IMR-90 (cell line): ENCODE measurements at regions not wholly inside any gene's neighbourhood (a gene's known extent, or its start where the extent isn't known, plus 50 kb on each side); places are given as distances from the start of the nearest gene placed in this dataset.

ENCODE experiments used
- ATAC-seq: fragments of 200-7000 bp; cut with Tn5 transposase; 2 replicates; pipeline ENCODE4 v1.9.1; 2020; ENCODE audit warnings: low read depth, mild to moderate bottlenecking, moderate library complexity
- BruUV-seq: library from RNA; stranded (reverse); fragments of 400-500 nt; replicated peaks from 2 replicates; lab custom pipeline; 2021; lab: Mats Ljungman, UMichigan
- CTCF ChIA-PET: fragments of 300-600 bp; formaldehyde crosslinking; extraction: SDS; loops from one replicate; lab custom pipeline; 2021; ENCODE audit warnings: antibody characterized with exemption; lab: Yijun Ruan, JAX
- POLR2A ChIA-PET: fragments of 300-600 bp; sonication (Branson Sonifier 250); formaldehyde crosslinking; loops from one replicate; lab custom pipeline; 2022; ENCODE audit warnings: antibody characterized with exemption; ENCODE audit not compliant: unreplicated experiment; lab: Charles Lee
- DNase-seq: peaks from one replicate; pipeline ENCODE4 v3.0.0; 2013
- H2AFZ ChIP-seq: replicated peaks from 2 replicates; pipeline ENCODE3; 2013; ENCODE audit warnings: low read length, mild to moderate bottlenecking; ENCODE audit not compliant: poor library complexity
- H2AK5ac ChIP-seq: 2 replicates; pipeline ENCODE4 v1.6.1; 2013; ENCODE audit warnings: low read depth, low read length, inconsistent platforms
- H2AK9ac ChIP-seq: replicated peaks from 2 replicates; pipeline ENCODE3; 2013; ENCODE audit warnings: mild to moderate bottlenecking, low read depth, low read length, moderate library complexity; ENCODE audit not compliant: poor library complexity
- H2BK120ac ChIP-seq: 2 replicates; pipeline ENCODE4 v1.6.1; 2013; ENCODE audit warnings: low read depth, low read length, inconsistent platforms
- H2BK15ac ChIP-seq: 3 replicates; pipeline ENCODE4 v1.6.1; 2013; ENCODE audit warnings: low read depth, low read length, inconsistent platforms
- H2BK20ac ChIP-seq: 2 replicates; pipeline ENCODE4 v1.6.1; 2013; ENCODE audit warnings: low read depth, mild to moderate bottlenecking, inconsistent platforms, low read length, moderate library complexity
- H2BK5ac ChIP-seq: 2 replicates; pipeline ENCODE4 v1.6.1; 2013; ENCODE audit warnings: mild to moderate bottlenecking, low read depth, low read length, inconsistent platforms; ENCODE audit not compliant: poor library complexity, severe bottlenecking
- H3K14ac ChIP-seq: replicated peaks from 2 replicates; pipeline ENCODE4 v1.6.1; 2013; ENCODE audit warnings: low read depth, low read length, inconsistent platforms
- H3K18ac ChIP-seq: 2 replicates; pipeline ENCODE4 v1.6.1; 2013; ENCODE audit warnings: low read depth, low read length, control low read depth
- H3K23ac ChIP-seq: 2 replicates; pipeline ENCODE4 v1.6.1; 2013; ENCODE audit warnings: low read depth, low read length, inconsistent platforms
- H3K27ac ChIP-seq: 2 replicates; pipeline ENCODE4 v1.5.1; 2013; ENCODE audit warnings: mild to moderate bottlenecking, control low read depth, low read length; ENCODE audit not compliant: insufficient read depth
- H3K27me3 ChIP-seq: 2 replicates; pipeline ENCODE4 v1.6.1; 2013; ENCODE audit warnings: low read length; ENCODE audit not compliant: control insufficient read depth, insufficient read depth
- H3K36me3 ChIP-seq: 2 replicates; pipeline ENCODE4 v1.6.1; 2013; ENCODE audit warnings: low read length, mixed read lengths; ENCODE audit not compliant: control insufficient read depth, insufficient read depth
- H3K4ac ChIP-seq: 2 replicates; pipeline ENCODE4 v1.6.1; 2013; ENCODE audit warnings: low read depth, low read length, inconsistent platforms
- H3K4me1 ChIP-seq: 2 replicates; pipeline ENCODE4 v1.6.1; 2013; ENCODE audit warnings: low read length, mixed read lengths; ENCODE audit not compliant: control insufficient read depth, insufficient read depth
- H3K4me2 ChIP-seq: 2 replicates; pipeline ENCODE4 v1.6.1; 2013; ENCODE audit warnings: low read depth, mild to moderate bottlenecking, control low read depth, low read length, moderate library complexity
- H3K4me3 ChIP-seq: 2 replicates; pipeline ENCODE4 v1.5.1; 2013; ENCODE audit warnings: low read depth, mild to moderate bottlenecking, control low read depth, low read length, moderate library complexity; ENCODE audit not compliant: insufficient read depth
- H3K56ac ChIP-seq: 2 replicates; pipeline ENCODE4 v1.6.1; 2013; ENCODE audit warnings: low read length, inconsistent platforms; ENCODE audit not compliant: insufficient read depth; ENCODE audit errors: extremely low read depth
- H3K79me1 ChIP-seq, 2 experiments: 2 replicates each; pipeline ENCODE4 v1.6.1; 2013; ENCODE audit warnings: low read length in 2 of 2, inconsistent platforms in 1 of 2, low read depth in 1 of 2
- H3K9ac ChIP-seq: 2 replicates; pipeline ENCODE4 v1.6.1; 2013; ENCODE audit warnings: low read depth, low read length, control low read depth
- H3K9me1 ChIP-seq: 2 replicates; pipeline ENCODE4 v1.6.1; 2013; ENCODE audit warnings: low read length, inconsistent platforms; ENCODE audit not compliant: insufficient read depth
- H3K9me3 ChIP-seq: 2 replicates; pipeline ENCODE4 v1.6.1; 2013; ENCODE audit warnings: low read length; ENCODE audit not compliant: control insufficient read depth, insufficient read depth
- H4K20me1 ChIP-seq: 2 replicates; pipeline ENCODE4 v1.6.1; 2013; ENCODE audit warnings: low read length, inconsistent platforms; ENCODE audit not compliant: insufficient read depth
- H4K5ac ChIP-seq: 2 replicates; pipeline ENCODE4 v1.6.1; 2013; ENCODE audit warnings: mild to moderate bottlenecking, low read depth, low read length, control low read depth
- H4K8ac ChIP-seq, 2 experiments: 2 replicates each; pipeline ENCODE4 v1.6.1; 2013; ENCODE audit warnings: low read depth in 2 of 2, low read length in 2 of 2, control low read depth in 1 of 2, inconsistent platforms in 1 of 2
- H4K91ac ChIP-seq: 2 replicates; pipeline ENCODE4 v1.6.1; 2013; ENCODE audit warnings: low read depth, low read length, inconsistent platforms; ENCODE audit not compliant: insufficient read depth
- BHLHE40 ChIP-seq: fragments of 150-350 bp; IDR thresholded peaks from 2 replicates; pipeline ENCODE4 v1.6.1; 2016; ENCODE audit warnings: mild to moderate bottlenecking, low read depth, low read length
- CEBPB ChIP-seq: IDR thresholded peaks from 2 replicates; pipeline ENCODE4 v1.6.1; 2012; ENCODE audit warnings: low read depth, low read length, improper control_type of control experiment
- CHD1 ChIP-seq: IDR thresholded peaks from 2 replicates; pipeline ENCODE4 v1.6.1; 2012; ENCODE audit warnings: low read depth, low read length, improper control_type of control experiment
- FOS ChIP-seq: fragments of 150-350 bp; IDR thresholded peaks from 2 replicates; pipeline ENCODE4 v1.6.1; 2016; ENCODE audit warnings: low read depth, low read length
- MAFK ChIP-seq: IDR thresholded peaks from 2 replicates; pipeline ENCODE4 v1.6.1; 2012; ENCODE audit warnings: low read depth, low read length, improper control_type of control experiment
- MAZ ChIP-seq: IDR thresholded peaks from 2 replicates; pipeline ENCODE4 v1.6.1; 2012; ENCODE audit warnings: low read depth, mild to moderate bottlenecking, low read length, improper control_type of control experiment, moderate library complexity, borderline replicate concordance
- MXI1 ChIP-seq: IDR thresholded peaks from 2 replicates; pipeline ENCODE4 v1.6.1; 2012; ENCODE audit warnings: low read depth, mild to moderate bottlenecking, low read length, moderate library complexity, borderline replicate concordance
- NFE2L2 ChIP-seq: fragments of 150-350 bp; IDR thresholded peaks from 2 replicates; pipeline ENCODE4 v1.6.1; 2016; ENCODE audit warnings: low read depth, mild to moderate bottlenecking, low read length
- POLR2A ChIP-seq: IDR thresholded peaks from 2 replicates; pipeline ENCODE4 v1.6.1; 2012; ENCODE audit warnings: mild to moderate bottlenecking, low read depth, low read length
- RAD21 ChIP-seq: IDR thresholded peaks from 2 replicates; pipeline ENCODE4 v1.6.1; 2012; ENCODE audit warnings: low read length, improper control_type of control experiment
- RCOR1 ChIP-seq: IDR thresholded peaks from 2 replicates; pipeline ENCODE4 v1.6.1; 2012; ENCODE audit warnings: mild to moderate bottlenecking, low read length, improper control_type of control experiment; ENCODE audit not compliant: insufficient replicate concordance
- RFX5 ChIP-seq: IDR thresholded peaks from 2 replicates; pipeline ENCODE4 v1.8.0; 2012; ENCODE audit warnings: low read depth, mild to moderate bottlenecking, low read length, moderate library complexity
- SMC3 ChIP-seq: fragments of 150-350 bp; IDR thresholded peaks from 2 replicates; pipeline ENCODE4 v1.6.1; 2016; ENCODE audit warnings: low read depth, mild to moderate bottlenecking, antibody characterized with exemption, low read length, moderate library complexity
- WGBS, 2 experiments: methylation state at CpG; one replicate each; pipeline versions ENCODE4 v1.1.5 to v1.1.7; 2013; ENCODE audit warnings: missing lambda C conversion rate in 2 of 2; ENCODE audit not compliant: insufficient read length in 1 of 2; ENCODE audit errors: extremely low coverage in 2 of 2; 5-methylcytosine and 5-hydroxymethylcytosine counted together
- dilution Hi-C: fragments of 300-500 bp; cut with HindIII; formaldehyde crosslinking; loops from one replicate; pipeline ENCODE4 v1.14.3; 2018; ENCODE audit warnings: low sequenced_read_pairs; ENCODE audit not compliant: unreplicated experiment
- in situ Hi-C: fragments of 300-500 bp; cut with MboI; formaldehyde crosslinking; loops from 3 replicates; pipeline ENCODE4 v1.14.3; 2019; ENCODE audit warnings: low sequenced_read_pairs, inconsistent platforms, mixed read lengths
- intact Hi-C: fragments of 100-400 bp; cut with micrococcal nuclease; formaldehyde crosslinking; loops from 2 replicates; pipeline ENCODE4 v1.10.0; 2022
- TF ChIP-seq, protein P1 (sequence below): conservative IDR thresholded peaks from 2 replicates; pipeline ENCODE4 v1.5.1; 2012; ENCODE audit warnings: mild to moderate bottlenecking, low read depth, low read length, improper control_type of control experiment
- TF ChIP-seq, protein P2 (sequence below): fragments of 150-350 bp; IDR thresholded peaks from 2 replicates; pipeline ENCODE4 v1.6.1; 2017; ENCODE audit warnings: mild to moderate bottlenecking, antibody characterized with exemption, low read length, low read depth
- TF ChIP-seq, protein P3 (sequence below): fragments of 150-350 bp; IDR thresholded peaks from 2 replicates; pipeline ENCODE4 v1.6.1; 2016; ENCODE audit warnings: low read depth, mild to moderate bottlenecking, low read length, moderate library complexity, borderline replicate concordance

DNA sequence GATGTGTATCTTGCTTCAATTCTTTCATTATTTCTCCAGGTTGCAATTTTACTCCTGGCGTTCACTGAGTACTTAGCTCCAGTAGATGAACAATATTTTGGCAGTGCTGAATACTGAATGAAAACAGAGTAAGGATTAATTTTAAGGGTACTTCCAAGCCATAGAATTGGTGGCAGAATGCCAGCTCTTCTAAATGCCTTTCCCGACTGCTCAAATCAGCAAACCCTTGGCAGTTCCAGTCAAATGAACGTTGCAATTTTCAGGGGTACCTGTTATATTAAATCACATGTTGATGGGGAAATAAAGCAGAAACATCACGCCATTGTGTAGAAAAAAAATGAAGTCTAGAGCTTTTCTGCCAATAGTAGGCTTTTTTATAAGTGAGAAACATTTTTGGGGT, 282.4 kb upstream of the RPS23 start:
- H3K4ac ChIP-seq, result no peak overlapping the region
- H3K4me1 ChIP-seq, result no peaks in the 10 kb centered on the region
- no peak overlapping the region for H2BK5ac ChIP-seq
- H2BK20ac ChIP-seq, result no peak overlapping the region
- H3K56ac ChIP-seq, result no peak overlapping the region
- no peaks in the 10 kb centered on the region for H3K36me3 ChIP-seq
- no peak overlapping the region for H4K91ac ChIP-seq
- H3K27ac ChIP-seq, result no peak overlapping the region
- POLR2A ChIA-PET, result no interaction called here
- no TSS peak for BruUV-seq
- no peaks in the 10 kb centered on the region for H3K79me1 ChIP-seq
- H4K20me1 ChIP-seq, result no peaks in the 10 kb centered on the region
- ATAC-seq (no peak), DNase-seq (no peak)
- CTCF ChIA-PET, result no interaction called here
- H3K27me3 ChIP-seq, result no peaks in the 10 kb centered on the region
- H2BK120ac ChIP-seq, result no peak overlapping the region
- in situ Hi-C loops, result no loop called here
- dilution Hi-C loops, result no loop called here
- no peak overlapping the region for H3K23ac ChIP-seq
- no peak for TF ChIP-seq CHD1
- TF ChIP-seq, protein P1, sequence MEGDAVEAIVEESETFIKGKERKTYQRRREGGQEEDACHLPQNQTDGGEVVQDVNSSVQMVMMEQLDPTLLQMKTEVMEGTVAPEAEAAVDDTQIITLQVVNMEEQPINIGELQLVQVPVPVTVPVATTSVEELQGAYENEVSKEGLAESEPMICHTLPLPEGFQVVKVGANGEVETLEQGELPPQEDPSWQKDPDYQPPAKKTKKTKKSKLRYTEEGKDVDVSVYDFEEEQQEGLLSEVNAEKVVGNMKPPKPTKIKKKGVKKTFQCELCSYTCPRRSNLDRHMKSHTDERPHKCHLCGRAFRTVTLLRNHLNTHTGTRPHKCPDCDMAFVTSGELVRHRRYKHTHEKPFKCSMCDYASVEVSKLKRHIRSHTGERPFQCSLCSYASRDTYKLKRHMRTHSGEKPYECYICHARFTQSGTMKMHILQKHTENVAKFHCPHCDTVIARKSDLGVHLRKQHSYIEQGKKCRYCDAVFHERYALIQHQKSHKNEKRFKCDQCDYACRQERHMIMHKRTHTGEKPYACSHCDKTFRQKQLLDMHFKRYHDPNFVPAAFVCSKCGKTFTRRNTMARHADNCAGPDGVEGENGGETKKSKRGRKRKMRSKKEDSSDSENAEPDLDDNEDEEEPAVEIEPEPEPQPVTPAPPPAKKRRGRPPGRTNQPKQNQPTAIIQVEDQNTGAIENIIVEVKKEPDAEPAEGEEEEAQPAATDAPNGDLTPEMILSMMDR, result no peak
- no peak for TF ChIP-seq MAFK
- TF ChIP-seq FOS, result no peak
- TF ChIP-seq, protein P2, sequence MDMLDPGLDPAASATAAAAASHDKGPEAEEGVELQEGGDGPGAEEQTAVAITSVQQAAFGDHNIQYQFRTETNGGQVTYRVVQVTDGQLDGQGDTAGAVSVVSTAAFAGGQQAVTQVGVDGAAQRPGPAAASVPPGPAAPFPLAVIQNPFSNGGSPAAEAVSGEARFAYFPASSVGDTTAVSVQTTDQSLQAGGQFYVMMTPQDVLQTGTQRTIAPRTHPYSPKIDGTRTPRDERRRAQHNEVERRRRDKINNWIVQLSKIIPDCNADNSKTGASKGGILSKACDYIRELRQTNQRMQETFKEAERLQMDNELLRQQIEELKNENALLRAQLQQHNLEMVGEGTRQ, result no peak
- TF ChIP-seq SMC3, result no peak
- no peak for TF ChIP-seq RAD21
- TF ChIP-seq MXI1, result no peak
- TF ChIP-seq NFE2L2, result no peak
- TF ChIP-seq CEBPB, result no peak
- no peak for TF ChIP-seq POLR2A
- TF ChIP-seq BHLHE40, result no peak
- TF ChIP-seq, protein P3, sequence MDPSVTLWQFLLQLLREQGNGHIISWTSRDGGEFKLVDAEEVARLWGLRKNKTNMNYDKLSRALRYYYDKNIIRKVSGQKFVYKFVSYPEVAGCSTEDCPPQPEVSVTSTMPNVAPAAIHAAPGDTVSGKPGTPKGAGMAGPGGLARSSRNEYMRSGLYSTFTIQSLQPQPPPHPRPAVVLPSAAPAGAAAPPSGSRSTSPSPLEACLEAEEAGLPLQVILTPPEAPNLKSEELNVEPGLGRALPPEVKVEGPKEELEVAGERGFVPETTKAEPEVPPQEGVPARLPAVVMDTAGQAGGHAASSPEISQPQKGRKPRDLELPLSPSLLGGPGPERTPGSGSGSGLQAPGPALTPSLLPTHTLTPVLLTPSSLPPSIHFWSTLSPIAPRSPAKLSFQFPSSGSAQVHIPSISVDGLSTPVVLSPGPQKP, result no peak
- no peak for TF ChIP-seq RFX5
- no peak for TF ChIP-seq MAZ
- no peak for TF ChIP-seq RCOR1
- H4K5ac ChIP-seq, result no peak overlapping the region
- no peaks in the 10 kb centered on the region for H3K9me1 ChIP-seq
- H4K8ac ChIP-seq, result no peak overlapping the region
- H3K9me3 ChIP-seq, result no peaks in the 10 kb centered on the region
- H3K9ac ChIP-seq, result no peak overlapping the region
- no CpG with 5 or more reads among the region's 4 CpGs for WGBS, 2 experiments
- no peak overlapping the region for H3K18ac ChIP-seq
- H2AK5ac ChIP-seq, result no peak overlapping the region
- no peak overlapping the region for H3K4me2 ChIP-seq
- H2AFZ ChIP-seq, result no peak overlapping the region
- H3K14ac ChIP-seq, result no peak overlapping the region
- no peak overlapping the region for H3K4me3 ChIP-seq
- no peak overlapping the region for H2BK15ac ChIP-seq
- intact Hi-C loops, result no loop called here
- H2AK9ac ChIP-seq, result no peak overlapping the region
